A549 (cell line): ENCODE measurements at regions not wholly inside any gene's neighbourhood (a gene's known extent, or its start where the extent isn't known, plus 50 kb on each side); places are given as distances from the start of the nearest gene placed in this dataset.

Experiments used
- ATAC-seq, 2 experiments: fragments of 200-7000 bp in 1 of 2; fragments of >200 bp in 1 of 2; cut with Nextera tagmentation in 1 of 2; cut with Tn5 transposase in 1 of 2; 3 replicates each; pipeline versions ENCODE4 v1.8.0 to v1.9.1; 2018 to 2020; ENCODE audit warnings: mild to moderate bottlenecking in 1 of 2, moderate library complexity in 1 of 2
- CTCF ChIA-PET: fragments of 300-600 bp; sonication (Branson Sonifier 250); formaldehyde crosslinking; extraction: SDS; loops from one replicate; lab custom pipeline; 2021; ENCODE audit warnings: antibody characterized with exemption, inconsistent platforms; lab: Yijun Ruan, JAX
- POLR2A ChIA-PET: fragments of 350-600 bp; formaldehyde crosslinking; extraction: SDS; loops from one replicate; lab custom pipeline; 2021; ENCODE audit warnings: antibody characterized with exemption, inconsistent platforms; lab: Yijun Ruan, JAX
- DNase-seq, 2 experiments: peaks; one replicate each; pipeline versions ENCODE4 v3.0.0 to v3.0.0-alpha.2; 2011 to 2016; ENCODE audit warnings: low read depth in 1 of 2, low spot score in 1 of 2
- FAIRE-seq: peaks from 2 replicates; lab custom pipeline; 2011; peaks lifted over from hg19 to GRCh38; lab: Jason Lieb, UNC
- H3K27ac ChIP-seq, 2 experiments: fragments of >200 bp; sonication (Bioruptor Twin); formaldehyde crosslinking; 3 replicates each; pipeline ENCODE4 v1.5.1; 2016 to 2017
- H3K4me1 ChIP-seq: fragments of >200 bp; sonication (Bioruptor Twin); formaldehyde crosslinking; 3 replicates; pipeline ENCODE4 v1.6.1; 2016
- H3K4me2 ChIP-seq: fragments of >200 bp; sonication (Bioruptor Twin); formaldehyde crosslinking; 3 replicates; pipeline ENCODE4 v1.6.1; 2016
- H3K4me3 ChIP-seq: fragments of >200 bp; sonication (Bioruptor Twin); formaldehyde crosslinking; 3 replicates; pipeline ENCODE4 v1.5.1; 2016
- H3K9me3 ChIP-seq: fragments of >200 bp; sonication (Bioruptor Twin); formaldehyde crosslinking; 3 replicates; pipeline ENCODE4 v1.6.1; 2016
- BHLHE40 ChIP-seq: IDR thresholded peaks from 2 replicates; pipeline ENCODE4 v1.6.1; 2012; ENCODE audit warnings: low read depth, low read length, inconsistent platforms
- CBX2 ChIP-seq: fragments of 200-600 bp; sonication (generic); IDR thresholded peaks from 2 replicates; pipeline ENCODE4 v1.6.1; 2016; ENCODE audit warnings: low read depth, mild to moderate bottlenecking, borderline replicate concordance
- CBX8 ChIP-seq: fragments of 200-600 bp; sonication (generic); IDR thresholded peaks from 2 replicates; pipeline ENCODE4 v1.6.1; 2016
- CEBPB ChIP-seq, 2 experiments: fragments of >200 bp in 1 of 2; sonication (Bioruptor Twin) in 1 of 2; formaldehyde crosslinking in 1 of 2; IDR thresholded peaks; 2 replicates each; pipeline ENCODE4 v1.6.1; 2012 to 2016
- CHD4 ChIP-seq: fragments of 200-600 bp; sonication (generic); IDR thresholded peaks from 2 replicates; pipeline ENCODE4 v1.6.1; 2016; ENCODE audit warnings: antibody characterized with exemption, mild to moderate bottlenecking, borderline replicate concordance
- EHMT2 ChIP-seq: fragments of 200-600 bp; sonication (generic); IDR thresholded peaks from 2 replicates; pipeline ENCODE4 v1.6.1; 2016; ENCODE audit warnings: antibody characterized with exemption, low read depth, mild to moderate bottlenecking, moderate library complexity
- EP300 ChIP-seq, 2 experiments: fragments of >200 bp; sonication (Bioruptor Twin); formaldehyde crosslinking; IDR thresholded peaks; 2 replicates in 1 of 2; 3 replicates in 1 of 2; pipeline ENCODE4 v1.6.1; 2016 to 2017
- FOSB ChIP-seq: fragments of 250-450 bp; sonication (Bioruptor Pico); IDR thresholded peaks from 2 replicates; pipeline ENCODE4 v1.5.0; 2020; ENCODE audit warnings: mild to moderate bottlenecking, moderate library complexity
- FOXS1 ChIP-seq: fragments of 250-450 bp; sonication (Bioruptor Pico); IDR thresholded peaks from 2 replicates; pipeline ENCODE4 v1.5.0; 2020; ENCODE audit warnings: mild to moderate bottlenecking, moderate library complexity
- GATA3 ChIP-seq: IDR thresholded peaks from 2 replicates; pipeline ENCODE4 v1.6.1; 2012; ENCODE audit warnings: borderline replicate concordance
- HEYL ChIP-seq: fragments of 250-450 bp; sonication (Bioruptor Pico); IDR thresholded peaks from 2 replicates; pipeline ENCODE4 v1.8.0; 2021; ENCODE audit warnings: mild to moderate bottlenecking, moderate library complexity
- HOXA7 ChIP-seq: fragments of 250-450 bp; sonication (Bioruptor Pico); IDR thresholded peaks from 2 replicates; pipeline ENCODE4 v1.5.0; 2020; ENCODE audit warnings: mild to moderate bottlenecking, moderate library complexity
- HOXB5 ChIP-seq: fragments of 250-450 bp; sonication (Bioruptor Pico); IDR thresholded peaks from 2 replicates; pipeline ENCODE4 v1.5.0; 2020; ENCODE audit warnings: mild to moderate bottlenecking, moderate library complexity
- JUN ChIP-seq, 2 experiments: fragments of >200 bp; sonication (Bioruptor Twin); formaldehyde crosslinking; IDR thresholded peaks; 2 replicates in 1 of 2; 3 replicates in 1 of 2; pipeline ENCODE4 v1.6.1; 2016 to 2017
- KDM5A ChIP-seq: fragments of 200-600 bp; sonication (generic); IDR thresholded peaks from 2 replicates; pipeline ENCODE4 v1.6.1; 2016; ENCODE audit warnings: antibody characterized with exemption, mild to moderate bottlenecking
- MAFK ChIP-seq: fragments of 450-650 bp; IDR thresholded peaks from 2 replicates; pipeline ENCODE4 v1.6.1; 2014; ENCODE audit not compliant: partially characterized antibody
- MYC ChIP-seq: IDR thresholded peaks from 2 replicates; pipeline ENCODE4 v1.6.1; 2012; ENCODE audit warnings: mild to moderate bottlenecking, inconsistent platforms, low read length, improper control_type of control experiment, borderline replicate concordance
- POLR2A ChIP-seq: IDR thresholded peaks from 2 replicates; pipeline ENCODE4 v1.6.1; 2012; ENCODE audit warnings: mild to moderate bottlenecking, low read length
- POLR2AphosphoS2 ChIP-seq: conservative IDR thresholded peaks from 2 replicates; pipeline ENCODE4 v1.6.1; 2012; ENCODE audit warnings: low read length, improper control_type of control experiment, inconsistent platforms
- RFX5 ChIP-seq: fragments of 450-650 bp; IDR thresholded peaks from 2 replicates; pipeline ENCODE4 v1.7.1; 2014; ENCODE audit warnings: antibody characterized with exemption, mild to moderate bottlenecking, moderate library complexity
- RNF2 ChIP-seq: fragments of 200-600 bp; sonication (generic); IDR thresholded peaks from 2 replicates; pipeline ENCODE4 v1.6.1; 2016; ENCODE audit warnings: low read depth, mild to moderate bottlenecking, antibody characterized with exemption, moderate library complexity, borderline replicate concordance
- SMC3 ChIP-seq: fragments of >200 bp; sonication (Bioruptor Twin); formaldehyde crosslinking; IDR thresholded peaks from 3 replicates; pipeline ENCODE4 v1.6.1; 2018; ENCODE audit warnings: inconsistent platforms
- SREBF2 ChIP-seq: fragments of 450-650 bp; IDR thresholded peaks from 2 replicates; pipeline ENCODE4 v1.6.1; 2014; ENCODE audit warnings: mild to moderate bottlenecking, moderate library complexity
- ZC3H11A ChIP-seq: fragments of 450-650 bp; IDR thresholded peaks from 2 replicates; pipeline ENCODE4 v1.6.1; 2014; ENCODE audit warnings: antibody characterized with exemption, mild to moderate bottlenecking
- ZSCAN20 ChIP-seq: fragments of 250-450 bp; sonication (Bioruptor Pico); IDR thresholded peaks from 2 replicates; pipeline ENCODE4 v1.8.0; 2022; ENCODE audit warnings: mild to moderate bottlenecking, moderate library complexity
- WGBS: methylation state at CpG from one replicate; pipeline ENCODE4 v1.1.6; 2017; ENCODE audit errors: missing lambda C conversion rate; 5-methylcytosine and 5-hydroxymethylcytosine counted together
- TF ChIP-seq, protein P1 (sequence below): fragments of 450-650 bp; IDR thresholded peaks from 2 replicates; pipeline ENCODE4 v1.6.1; 2014; ENCODE audit warnings: antibody characterized with exemption
- TF ChIP-seq, protein P2 (sequence below): IDR thresholded peaks from 2 replicates; pipeline ENCODE4 v1.6.1; 2012
- TF ChIP-seq, protein P3 (sequence below): fragments of 250-450 bp; sonication (Bioruptor Pico); IDR thresholded peaks from 2 replicates; pipeline ENCODE4 v1.5.0; 2021; ENCODE audit warnings: mild to moderate bottlenecking, moderate library complexity, borderline replicate concordance
- TF ChIP-seq, protein P4 (sequence below): IDR thresholded peaks from 2 replicates; pipeline ENCODE4 v1.6.1; 2012
- TF ChIP-seq, protein P5 (sequence below): fragments of >200 bp; sonication (Bioruptor Twin); formaldehyde crosslinking; IDR thresholded peaks from 2 replicates; pipeline ENCODE4 v1.6.1; 2016

DNA sequence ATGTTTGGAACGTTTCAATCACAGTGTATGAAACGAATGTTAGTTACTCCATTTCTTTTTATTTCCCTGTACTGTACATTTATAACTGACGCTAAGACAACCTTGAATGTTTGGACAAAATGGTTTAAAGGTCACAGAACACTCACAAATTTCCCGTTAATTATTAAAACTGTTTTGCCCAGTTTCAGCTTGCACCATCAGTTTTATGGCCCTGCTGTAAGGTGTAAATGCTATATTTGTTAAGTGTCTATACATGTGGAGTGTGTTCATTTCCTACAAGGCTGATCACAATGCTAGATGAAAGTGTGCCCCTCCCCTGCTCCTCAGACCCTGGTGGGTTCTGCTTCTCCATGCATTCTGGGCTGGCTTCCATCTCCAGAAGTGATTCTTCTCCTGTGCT lies 57.9 kb upstream of the ETS2 start:
- Histone ChIP-seq H3K27ac (no peak overlapping the region), H3K4me3 (no peak overlapping the region), H3K4me1 (no peaks in the 10 kb centered on the region), H3K4me2 (no peak overlapping the region), H3K9me3 (no peaks in the 10 kb centered on the region)
- ATAC-seq (no peak), DNase-seq (no peak), FAIRE-seq (no peak)
- 50% methylated on average over 4 of the region's 4 CpGs for WGBS
- TF ChIP-seq ZSCAN20 (CRISPR knock-in tag) (no peak), RNF2 (no peak), POLR2AphosphoS2 (no peak), CBX2 (no peak), BHLHE40 (no peak), HOXA7 (no peak), CEBPB (IDR thresholded peaks at IDR 0.05) (no peak), GATA3 (no peak), HOXB5 (no peak), KDM5A (no peak), JUN (IDR thresholded peaks at IDR 0.05) (no peak), MAFK (no peak), FOSB (CRISPR knock-in tag) (no peak), EP300 (IDR thresholded peaks at IDR 0.05) (no peak), SMC3 (no peak)
- TF ChIP-seq, protein P1, sequence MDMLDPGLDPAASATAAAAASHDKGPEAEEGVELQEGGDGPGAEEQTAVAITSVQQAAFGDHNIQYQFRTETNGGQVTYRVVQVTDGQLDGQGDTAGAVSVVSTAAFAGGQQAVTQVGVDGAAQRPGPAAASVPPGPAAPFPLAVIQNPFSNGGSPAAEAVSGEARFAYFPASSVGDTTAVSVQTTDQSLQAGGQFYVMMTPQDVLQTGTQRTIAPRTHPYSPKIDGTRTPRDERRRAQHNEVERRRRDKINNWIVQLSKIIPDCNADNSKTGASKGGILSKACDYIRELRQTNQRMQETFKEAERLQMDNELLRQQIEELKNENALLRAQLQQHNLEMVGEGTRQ, result no peak
- TF ChIP-seq, protein P2, sequence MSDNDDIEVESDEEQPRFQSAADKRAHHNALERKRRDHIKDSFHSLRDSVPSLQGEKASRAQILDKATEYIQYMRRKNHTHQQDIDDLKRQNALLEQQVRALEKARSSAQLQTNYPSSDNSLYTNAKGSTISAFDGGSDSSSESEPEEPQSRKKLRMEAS, result no peak
- TF ChIP-seq, protein P3, sequence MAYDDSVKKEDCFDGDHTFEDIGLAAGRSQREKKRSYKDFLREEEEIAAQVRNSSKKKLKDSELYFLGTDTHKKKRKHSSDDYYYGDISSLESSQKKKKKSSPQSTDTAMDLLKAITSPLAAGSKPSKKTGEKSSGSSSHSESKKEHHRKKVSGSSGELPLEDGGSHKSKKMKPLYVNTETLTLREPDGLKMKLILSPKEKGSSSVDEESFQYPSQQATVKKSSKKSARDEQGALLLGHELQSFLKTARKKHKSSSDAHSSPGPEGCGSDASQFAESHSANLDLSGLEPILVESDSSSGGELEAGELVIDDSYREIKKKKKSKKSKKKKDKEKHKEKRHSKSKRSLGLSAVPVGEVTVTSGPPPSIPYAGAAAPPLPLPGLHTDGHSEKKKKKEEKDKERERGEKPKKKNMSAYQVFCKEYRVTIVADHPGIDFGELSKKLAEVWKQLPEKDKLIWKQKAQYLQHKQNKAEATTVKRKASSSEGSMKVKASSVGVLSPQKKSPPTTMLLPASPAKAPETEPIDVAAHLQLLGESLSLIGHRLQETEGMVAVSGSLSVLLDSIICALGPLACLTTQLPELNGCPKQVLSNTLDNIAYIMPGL (CRISPR knock-in tag), result no peak
- POLR2A ChIA-PET, result no interaction called here
- CTCF ChIA-PET, result no interaction called here

DNA sequence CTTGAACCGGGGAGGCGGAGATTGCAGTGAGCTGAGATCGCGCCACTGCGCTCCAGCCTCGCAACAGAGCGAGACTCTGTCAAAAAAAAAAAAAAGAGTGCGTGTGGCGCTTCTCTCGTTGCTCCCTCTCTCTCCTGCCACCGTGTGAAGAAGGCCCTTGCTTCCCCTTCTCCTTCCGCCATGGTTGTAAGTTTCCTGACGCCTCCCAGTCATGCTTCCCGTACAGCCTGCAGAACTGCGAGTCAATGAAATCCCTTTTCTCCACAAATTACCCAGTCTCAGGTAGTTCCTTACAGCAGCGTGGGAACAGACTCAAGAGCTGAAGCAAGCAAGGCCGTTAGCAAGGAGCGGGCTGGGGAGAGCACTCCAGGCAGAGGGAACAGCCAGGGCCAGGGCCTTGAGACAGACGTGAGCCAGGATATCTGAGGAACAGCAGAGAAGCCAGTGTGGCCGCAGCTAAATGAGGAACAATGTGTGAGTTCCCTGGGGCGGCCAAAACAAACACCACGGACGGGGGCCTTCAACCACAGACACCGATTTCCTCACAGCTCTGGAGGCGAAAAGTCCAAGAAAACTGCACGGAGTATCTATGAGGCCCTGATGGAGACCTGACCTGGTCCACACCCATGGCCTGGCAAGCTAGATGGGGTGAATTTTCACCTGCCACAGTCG lies 54.2 kb upstream of the ETS2 start:
- H3K4me3 ChIP-seq, result no peak overlapping the region
- WGBS, result 92% methylated on average over 27 of the region's 27 CpGs
- no peak for FAIRE-seq
- H3K9me3 ChIP-seq, result no peaks in the 10 kb centered on the region
- TF ChIP-seq FOSB (CRISPR knock-in tag) (no peak), CHD4 (no peak), POLR2A (no peak), EHMT2 (no peak), SMC3 (no peak), HOXB5 (no peak), HEYL (CRISPR knock-in tag) (no peak), ZC3H11A (no peak), CBX8 (no peak), FOXS1 (CRISPR knock-in tag) (no peak), MYC (no peak), SREBF2 (no peak), RFX5 (no peak), KDM5A (no peak)
- TF ChIP-seq, protein P4, sequence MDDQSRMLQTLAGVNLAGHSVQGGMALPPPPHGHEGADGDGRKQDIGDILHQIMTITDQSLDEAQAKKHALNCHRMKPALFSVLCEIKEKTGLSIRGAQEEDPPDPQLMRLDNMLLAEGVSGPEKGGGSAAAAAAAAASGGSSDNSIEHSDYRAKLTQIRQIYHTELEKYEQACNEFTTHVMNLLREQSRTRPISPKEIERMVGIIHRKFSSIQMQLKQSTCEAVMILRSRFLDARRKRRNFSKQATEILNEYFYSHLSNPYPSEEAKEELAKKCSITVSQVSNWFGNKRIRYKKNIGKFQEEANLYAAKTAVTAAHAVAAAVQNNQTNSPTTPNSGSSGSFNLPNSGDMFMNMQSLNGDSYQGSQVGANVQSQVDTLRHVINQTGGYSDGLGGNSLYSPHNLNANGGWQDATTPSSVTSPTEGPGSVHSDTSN, result no peak
- TF ChIP-seq, protein P5, sequence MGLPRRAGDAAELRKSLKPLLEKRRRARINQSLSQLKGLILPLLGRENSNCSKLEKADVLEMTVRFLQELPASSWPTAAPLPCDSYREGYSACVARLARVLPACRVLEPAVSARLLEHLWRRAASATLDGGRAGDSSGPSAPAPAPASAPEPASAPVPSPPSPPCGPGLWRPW, result no peak
- DNase-seq, result no peak
- H3K27ac ChIP-seq, result no peak overlapping the region
- H3K4me2 ChIP-seq, result no peak overlapping the region
- ATAC-seq, result no peak
- ChIA-PET POLR2A (interaction anchor here (0.6 kb wide), 1 partner anchor 48 kb away, joined by 6 read pairs; no protein-coding TSS in a partner anchor), CTCF (interaction anchor here (1.5 kb wide), 1 partner anchor 17 kb away, joined by 3 read pairs; no protein-coding TSS in a partner anchor)
- peaks cover 14% of the 10 kb centered on the region for H3K4me1 ChIP-seq
